A673 (cell line): ENCODE measurements at regions not wholly inside any gene's neighbourhood (a gene's known extent, or its start where the extent isn't known, plus 50 kb on each side); places are given as distances from the start of the nearest gene placed in this dataset.

Experiments
- EZH2 ChIP-seq: fragments of 200-600 bp; sonication (generic); IDR thresholded peaks from 2 replicates; pipeline ENCODE4 v1.6.1; 2017; ENCODE audit warnings: borderline replicate concordance, low read depth, mild to moderate bottlenecking, mixed read lengths, antibody characterized with exemption, low read length; ENCODE audit not compliant: poor library complexity, severe bottlenecking
- TF ChIP-seq, protein P1 (sequence below): fragments of 300-800, 200-600 bp; sonication (generic); conservative IDR thresholded peaks from 2 replicates; pipeline ENCODE4 v1.5.1; 2017; ENCODE audit warnings: low read depth, mild to moderate bottlenecking, antibody characterized with exemption, low read length, moderate library complexity, mixed read lengths

DNA sequence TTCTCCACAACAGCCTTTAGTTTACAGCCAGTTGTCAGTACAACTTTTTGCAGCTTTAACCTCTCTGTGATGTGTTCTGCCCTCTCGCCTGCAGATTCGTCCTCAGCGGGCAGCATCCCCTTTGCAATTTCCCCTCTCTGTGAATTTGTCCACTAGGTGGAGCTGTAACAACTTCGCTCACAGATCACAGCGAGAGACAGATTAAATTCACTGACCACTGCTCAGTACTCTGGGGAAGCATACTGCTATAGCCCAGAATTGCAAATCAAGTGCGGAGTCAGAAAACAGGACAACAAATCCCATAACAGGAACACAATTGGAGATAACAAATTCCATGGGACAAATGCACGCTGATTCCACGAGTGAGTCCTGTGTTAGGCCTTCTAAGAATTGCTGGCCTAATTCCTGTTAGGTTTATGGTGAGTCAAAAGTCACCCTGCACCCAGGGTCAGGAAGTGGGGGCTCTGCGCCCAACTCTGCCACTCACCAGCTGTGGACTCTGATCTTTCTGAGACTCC, 2124.9 kb downstream of the MAT2B start:
- TF ChIP-seq, protein P1, sequence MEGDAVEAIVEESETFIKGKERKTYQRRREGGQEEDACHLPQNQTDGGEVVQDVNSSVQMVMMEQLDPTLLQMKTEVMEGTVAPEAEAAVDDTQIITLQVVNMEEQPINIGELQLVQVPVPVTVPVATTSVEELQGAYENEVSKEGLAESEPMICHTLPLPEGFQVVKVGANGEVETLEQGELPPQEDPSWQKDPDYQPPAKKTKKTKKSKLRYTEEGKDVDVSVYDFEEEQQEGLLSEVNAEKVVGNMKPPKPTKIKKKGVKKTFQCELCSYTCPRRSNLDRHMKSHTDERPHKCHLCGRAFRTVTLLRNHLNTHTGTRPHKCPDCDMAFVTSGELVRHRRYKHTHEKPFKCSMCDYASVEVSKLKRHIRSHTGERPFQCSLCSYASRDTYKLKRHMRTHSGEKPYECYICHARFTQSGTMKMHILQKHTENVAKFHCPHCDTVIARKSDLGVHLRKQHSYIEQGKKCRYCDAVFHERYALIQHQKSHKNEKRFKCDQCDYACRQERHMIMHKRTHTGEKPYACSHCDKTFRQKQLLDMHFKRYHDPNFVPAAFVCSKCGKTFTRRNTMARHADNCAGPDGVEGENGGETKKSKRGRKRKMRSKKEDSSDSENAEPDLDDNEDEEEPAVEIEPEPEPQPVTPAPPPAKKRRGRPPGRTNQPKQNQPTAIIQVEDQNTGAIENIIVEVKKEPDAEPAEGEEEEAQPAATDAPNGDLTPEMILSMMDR: peak; percentile 75
- no peak for TF ChIP-seq EZH2
